GM12878 (cell line): ENCODE measurements at regions not wholly inside any gene's neighbourhood (a gene's known extent, or its start where the extent isn't known, plus 50 kb on each side); places are given as distances from the start of the nearest gene placed in this dataset.

Experiments
- ATAC-seq: fragments of 200-7000 bp; cut with Tn5 transposase; 3 replicates; pipeline ENCODE4 v1.9.1; 2020; ENCODE audit warnings: mild to moderate bottlenecking, moderate library complexity
- BruUV-seq: library from RNA; stranded (reverse); fragments of 400-500 nt; replicated peaks from 2 replicates; lab custom pipeline; 2021; lab: Mats Ljungman, UMichigan
- CTCF ChIA-PET: fragments of 300-600 bp; sonication (Branson Sonifier 250); formaldehyde crosslinking; extraction: SDS; loops from one replicate; lab custom pipeline; 2021; ENCODE audit warnings: inconsistent platforms; lab: Yijun Ruan, JAX
- POLR2A ChIA-PET: fragments of 350-600 bp; formaldehyde crosslinking; extraction: SDS; loops from one replicate; lab custom pipeline; 2021; ENCODE audit warnings: inconsistent platforms; lab: Charles Lee
- RAD21 ChIA-PET: fragments of 300-600 bp; sonication (Branson Sonifier 250); formaldehyde crosslinking; loops from one replicate; lab custom pipeline; 2023; ENCODE audit warnings: antibody characterized with exemption; ENCODE audit not compliant: unreplicated experiment; lab: Charles Lee
- SMC1A ChIA-PET: fragments of 300-600 bp; sonication (Branson Sonifier 250); formaldehyde crosslinking; loops from one replicate; lab custom pipeline; 2023; ENCODE audit not compliant: unreplicated experiment, uncharacterized antibody; lab: Charles Lee
- DNase-seq: peaks from one replicate; pipeline ENCODE4 v3.0.0-alpha.2; 2011; ENCODE audit warnings: low read depth, low spot score
- FAIRE-seq: peaks from 3 replicates; lab custom pipeline; 2011; peaks lifted over from hg19 to GRCh38; lab: Jason Lieb, UNC
- H2AFZ ChIP-seq: 2 replicates; pipeline ENCODE4 v1.6.0; 2011; ENCODE audit warnings: low read depth, low read length, control low read depth; ENCODE audit not compliant: control insufficient read depth
- H3K27ac ChIP-seq: 2 replicates; pipeline ENCODE4 v1.5.1; 2011; ENCODE audit warnings: control low read depth; ENCODE audit not compliant: control insufficient read depth, insufficient read depth
- H3K27me3 ChIP-seq, 2 experiments: replicated peaks in 1 of 2; 2 replicates each; pipeline versions ENCODE4 v1.6.0 to v1.6.1; 2011; ENCODE audit warnings: low read length in 1 of 2; ENCODE audit not compliant: control insufficient read depth in 2 of 2, insufficient read depth in 2 of 2
- H3K36me3 ChIP-seq, 2 experiments: 2 replicates each; pipeline ENCODE4 v1.5.1; 2011; ENCODE audit warnings: low read length in 1 of 2; ENCODE audit not compliant: control insufficient read depth in 2 of 2, insufficient read depth in 2 of 2
- H3K4me1 ChIP-seq: 2 replicates; pipeline ENCODE4 v1.6.1; 2011; ENCODE audit warnings: mild to moderate bottlenecking, low read length, moderate library complexity, mixed read lengths; ENCODE audit not compliant: control insufficient read depth, insufficient read depth
- H3K4me2 ChIP-seq: 2 replicates; pipeline ENCODE4 v1.6.0; 2011; ENCODE audit warnings: control low read depth; ENCODE audit not compliant: control insufficient read depth, insufficient read depth
- H3K4me3 ChIP-seq: fragments of 200-600 bp; sonication (generic); 2 replicates; pipeline ENCODE4 v1.5.1; 2016
- H3K79me2 ChIP-seq: 2 replicates; pipeline ENCODE4 v1.6.0; 2011; ENCODE audit warnings: low read length; ENCODE audit not compliant: control insufficient read depth, insufficient read depth
- H3K9ac ChIP-seq: 2 replicates; pipeline ENCODE4 v1.8.0; 2011; ENCODE audit warnings: low read length, control low read depth, mixed read lengths; ENCODE audit not compliant: control insufficient read depth, insufficient read depth
- H3K9me3 ChIP-seq: replicated peaks from 3 replicates; pipeline ENCODE4 v1.5.1; 2011; ENCODE audit warnings: mild to moderate bottlenecking, low read length; ENCODE audit not compliant: control insufficient read depth, insufficient read depth
- H4K20me1 ChIP-seq: 2 replicates; pipeline ENCODE4 v1.6.0; 2011; ENCODE audit not compliant: control insufficient read depth, insufficient read depth
- CBFB ChIP-seq: IDR thresholded peaks from 2 replicates; pipeline ENCODE4 v1.6.1; 2016; ENCODE audit warnings: antibody characterized with exemption, low read depth
- FOXM1 ChIP-seq: IDR thresholded peaks from 2 replicates; pipeline ENCODE4 v1.6.1; 2012; ENCODE audit warnings: low read depth, mild to moderate bottlenecking, inconsistent platforms, low read length, moderate library complexity
- HDAC2 ChIP-seq: fragments of 200-600 bp; sonication (generic); IDR thresholded peaks from 2 replicates; pipeline ENCODE4 v1.6.1; 2017
- HDAC6 ChIP-seq: fragments of 200-600 bp; sonication (generic); IDR thresholded peaks from one replicate; pipeline ENCODE4 v1.8.0; 2017; ENCODE audit warnings: antibody characterized with exemption; ENCODE audit not compliant: unreplicated experiment
- JUND ChIP-seq: IDR thresholded peaks from 2 replicates; pipeline ENCODE4 v1.6.1; 2012; ENCODE audit warnings: low read depth, mild to moderate bottlenecking, low read length, improper control_type of control experiment, moderate library complexity
- KDM1A ChIP-seq: fragments of 200-600 bp; sonication (generic); IDR thresholded peaks from 2 replicates; pipeline ENCODE4 v1.6.1; 2016; ENCODE audit warnings: borderline replicate concordance
- RAD21 ChIP-seq: IDR thresholded peaks from 2 replicates; pipeline ENCODE4 v1.6.1; 2011; ENCODE audit warnings: mild to moderate bottlenecking, low read depth, low read length, moderate library complexity; ENCODE audit not compliant: insufficient read depth
- RFX5 ChIP-seq: IDR thresholded peaks from 2 replicates; pipeline ENCODE4 v1.6.1; 2011; ENCODE audit warnings: low read depth, low read length, improper control_type of control experiment
- RUNX3 ChIP-seq: IDR thresholded peaks from 2 replicates; pipeline ENCODE4 v1.6.1; 2012; ENCODE audit warnings: low read length, inconsistent platforms
- SREBF2 ChIP-seq: IDR thresholded peaks from 2 replicates; pipeline ENCODE4 v1.6.1; 2012; ENCODE audit warnings: mild to moderate bottlenecking, low read length
- TARDBP ChIP-seq: IDR thresholded peaks from 2 replicates; pipeline ENCODE4 v1.6.1; 2016; ENCODE audit warnings: borderline replicate concordance
- TCF3 ChIP-seq: IDR thresholded peaks from 2 replicates; pipeline ENCODE4 v1.6.1; 2012; ENCODE audit warnings: low read depth, mild to moderate bottlenecking, low read length, borderline replicate concordance; ENCODE audit not compliant: insufficient read depth
- WRNIP1 ChIP-seq: IDR thresholded peaks from 2 replicates; pipeline ENCODE4 v1.6.1; 2011; ENCODE audit warnings: low read depth, low read length, improper control_type of control experiment, borderline replicate concordance
- ZBTB11 ChIP-seq: fragments of 450-650 bp; formaldehyde crosslinking; IDR thresholded peaks from 2 replicates; pipeline ENCODE4 v1.5.0; 2022; ENCODE audit warnings: mild to moderate bottlenecking, missing genetic modification characterization
- ZNF207 ChIP-seq: fragments of 450-650 bp; IDR thresholded peaks from 2 replicates; pipeline ENCODE4 v1.6.1; 2014; ENCODE audit warnings: antibody characterized with exemption, mild to moderate bottlenecking, borderline replicate concordance
- WGBS: methylation state at CpG from one replicate; pipeline ENCODE4 v1.1.6; 2016; ENCODE audit warnings: low lambda C conversion rate; ENCODE audit not compliant: insufficient replicate concordance, insufficient coverage; ENCODE audit errors: missing lambda C conversion rate; 5-methylcytosine and 5-hydroxymethylcytosine counted together
- in situ Hi-C: fragments of 300-500 bp; cut with MboI; formaldehyde crosslinking; loops from 9 replicates; pipeline ENCODE4 v1.14.3; 2018; ENCODE audit warnings: mixed read lengths
- intact Hi-C: fragments of 100-400 bp; cut with micrococcal nuclease; formaldehyde crosslinking; loops from one replicate; pipeline ENCODE4 v1.14.2; 2022; ENCODE audit not compliant: unreplicated experiment

DNA sequence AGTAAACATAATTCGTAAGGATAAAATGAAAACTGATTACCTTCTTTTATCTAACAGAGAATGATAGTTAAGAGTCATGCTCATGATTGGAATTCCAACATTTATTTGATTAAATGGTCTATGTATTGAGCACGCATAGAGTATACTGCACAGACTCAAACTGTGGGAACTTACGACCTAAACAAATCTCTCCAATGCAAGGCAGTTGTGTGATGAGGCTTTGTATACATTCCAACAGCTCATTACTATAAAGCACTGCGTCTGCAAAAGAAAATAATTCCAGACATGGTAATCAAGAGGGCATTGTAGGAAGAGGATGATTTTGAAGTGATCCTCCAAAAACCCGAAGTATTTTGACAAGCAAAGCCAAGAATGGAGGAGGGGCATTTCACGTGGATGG is 169.5 kb downstream of the NUFIP1 start:
- H3K79me2 ChIP-seq = no peaks in the 10 kb centered on the region
- no peaks in the 10 kb centered on the region for H4K20me1 ChIP-seq
- ATAC-seq = no peak
- H2AFZ ChIP-seq = no peak overlapping the region
- H3K4me2 ChIP-seq = no peak overlapping the region
- ChIA-PET SMC1A (interaction anchor here (0.9 to 1.1 kb wide), 2 partner anchors 48 to 336 kb away, joined by 3 read pairs; no protein-coding TSS in a partner anchor), CTCF (no interaction called here), POLR2A (no interaction called here), RAD21 (no interaction called here)
- no peak for FAIRE-seq
- WGBS = 28% methylated on average over 6 of the region's 6 CpGs
- no peaks in the 10 kb centered on the region for H3K4me1 ChIP-seq
- no peaks in the 10 kb centered on the region; a peak in 2 of 4 replicates for H3K27me3 ChIP-seq
- no TSS peak for BruUV-seq
- DNase-seq = no peak
- intact Hi-C loops = no loop called here
- H3K9ac ChIP-seq = no peak overlapping the region
- no peak for TF ChIP-seq FOXM1
- no peak for TF ChIP-seq HDAC2
- TF ChIP-seq RUNX3 = no peak
- TF ChIP-seq SREBF2 = no peak
- TF ChIP-seq CBFB = no peak
- TF ChIP-seq WRNIP1 = no peak
- no peak for TF ChIP-seq TCF3
- no peak for TF ChIP-seq RFX5
- TF ChIP-seq JUND = no peak
- no peak for TF ChIP-seq KDM1A
- no peak for TF ChIP-seq HDAC6
- no peak for TF ChIP-seq TARDBP
- no peak for TF ChIP-seq ZNF207
- TF ChIP-seq ZBTB11 = no peak
- TF ChIP-seq RAD21 = no peak
- no peak overlapping the region for H3K27ac ChIP-seq
- no peaks in the 10 kb centered on the region for H3K9me3 ChIP-seq
- H3K36me3 ChIP-seq = no peaks in the 10 kb centered on the region
- in situ Hi-C loops = no loop called here
- H3K4me3 ChIP-seq = no peak overlapping the region
